ENCODE measurements at regions not wholly inside any gene's neighbourhood (a gene's known extent, or its start where the extent isn't known, plus 50 kb on each side); places are given as distances from the start of the nearest gene placed in this dataset.

DNA sequence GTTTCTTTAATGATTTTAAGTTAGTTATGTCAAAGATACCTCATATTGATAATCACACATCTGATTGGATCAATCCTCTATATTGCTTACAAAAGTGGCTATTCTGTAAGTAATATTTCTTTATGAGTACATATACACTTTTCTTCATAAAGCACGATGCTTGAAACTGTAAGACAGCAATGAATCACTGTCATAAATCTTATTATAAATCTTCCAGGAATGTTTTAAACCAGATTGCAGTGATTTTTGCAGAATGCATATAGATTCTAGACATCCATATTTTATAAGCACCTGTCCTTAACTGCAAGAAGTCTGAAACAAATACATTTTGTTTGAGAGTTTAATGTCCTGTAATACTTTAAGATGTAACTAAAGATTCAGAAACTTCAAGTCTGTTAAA, 367.0 kb upstream of the FANCL start:
- TF ChIP-seq, protein P1, sequence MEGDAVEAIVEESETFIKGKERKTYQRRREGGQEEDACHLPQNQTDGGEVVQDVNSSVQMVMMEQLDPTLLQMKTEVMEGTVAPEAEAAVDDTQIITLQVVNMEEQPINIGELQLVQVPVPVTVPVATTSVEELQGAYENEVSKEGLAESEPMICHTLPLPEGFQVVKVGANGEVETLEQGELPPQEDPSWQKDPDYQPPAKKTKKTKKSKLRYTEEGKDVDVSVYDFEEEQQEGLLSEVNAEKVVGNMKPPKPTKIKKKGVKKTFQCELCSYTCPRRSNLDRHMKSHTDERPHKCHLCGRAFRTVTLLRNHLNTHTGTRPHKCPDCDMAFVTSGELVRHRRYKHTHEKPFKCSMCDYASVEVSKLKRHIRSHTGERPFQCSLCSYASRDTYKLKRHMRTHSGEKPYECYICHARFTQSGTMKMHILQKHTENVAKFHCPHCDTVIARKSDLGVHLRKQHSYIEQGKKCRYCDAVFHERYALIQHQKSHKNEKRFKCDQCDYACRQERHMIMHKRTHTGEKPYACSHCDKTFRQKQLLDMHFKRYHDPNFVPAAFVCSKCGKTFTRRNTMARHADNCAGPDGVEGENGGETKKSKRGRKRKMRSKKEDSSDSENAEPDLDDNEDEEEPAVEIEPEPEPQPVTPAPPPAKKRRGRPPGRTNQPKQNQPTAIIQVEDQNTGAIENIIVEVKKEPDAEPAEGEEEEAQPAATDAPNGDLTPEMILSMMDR (IDR thresholded peaks at IDR 0.05; ENCODE audit: low read length) = no peak
- no peak for TF ChIP-seq EZH2 (optimal IDR thresholded peaks at IDR 0.05; ENCODE audit: low read depth, low read length)

Measured in MM.1S (cell line).